PFSK-1 (cell line): ENCODE measurements at regions not wholly inside any gene's neighbourhood (a gene's known extent, or its start where the extent isn't known, plus 50 kb on each side); places are given as distances from the start of the nearest gene placed in this dataset.

Experiments used
- FOXP2 ChIP-seq: optimal IDR thresholded peaks from 2 replicates; pipeline ENCODE3; 2011; ENCODE audit warnings: borderline replicate concordance, control low read depth, inconsistent platforms; ENCODE audit not compliant: insufficient read depth; ENCODE audit errors: extremely low read length, extremely low read depth
- POLR2AphosphoS5 ChIP-seq: IDR thresholded peaks from 2 replicates; pipeline ENCODE4 v1.6.1; 2012; ENCODE audit warnings: low read depth, mild to moderate bottlenecking, control low read depth, low read length, moderate library complexity
- SIN3A ChIP-seq: IDR thresholded peaks from 2 replicates; pipeline ENCODE4 v1.6.1; 2012; ENCODE audit warnings: mild to moderate bottlenecking, low read length, moderate library complexity, borderline replicate concordance; ENCODE audit not compliant: insufficient read depth
- TAF1 ChIP-seq: IDR thresholded peaks from 2 replicates; pipeline ENCODE4 v1.6.1; 2012; ENCODE audit warnings: low read length, control low read depth, borderline replicate concordance; ENCODE audit not compliant: insufficient read depth
- TF ChIP-seq, protein P1 (sequence below), 2 experiments: IDR thresholded peaks; 2 replicates each; pipeline versions ENCODE4 v1.6.1 to v1.8.0; 2011 to 2012; ENCODE audit warnings: low read depth in 2 of 2, low read length in 2 of 2, control low read depth in 1 of 2, inconsistent platforms in 1 of 2, mild to moderate bottlenecking in 1 of 2, moderate library complexity in 1 of 2; ENCODE audit not compliant: insufficient read depth in 1 of 2

GRCh38 chr4:14072506-14072905 is 445.0 kb upstream of the BOD1L1 start:
- TF ChIP-seq SIN3A = no peak
- TF ChIP-seq FOXP2 = no peak
- no peak for TF ChIP-seq POLR2AphosphoS5

DNA sequence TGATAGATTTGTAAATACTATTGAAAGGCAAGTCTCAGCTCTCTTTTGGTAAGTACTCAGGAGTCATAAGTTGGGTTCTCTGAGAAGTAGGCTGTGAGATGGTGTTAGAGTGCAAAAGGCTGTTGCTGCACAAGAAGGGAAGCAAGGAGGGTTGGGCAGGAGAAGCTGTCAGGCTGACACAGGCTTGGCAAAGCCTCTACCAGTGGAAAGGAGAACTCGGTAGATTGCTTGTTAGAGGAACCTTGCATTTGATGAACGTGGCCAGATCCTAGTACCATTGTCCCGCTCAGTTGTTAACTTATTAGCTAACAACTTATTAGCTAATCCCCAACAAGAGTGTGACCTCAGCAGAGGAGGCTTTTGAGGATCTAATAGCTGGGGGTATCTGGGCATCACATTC is 449.3 kb upstream of the BOD1L1 start:
- TF ChIP-seq, protein P1, sequence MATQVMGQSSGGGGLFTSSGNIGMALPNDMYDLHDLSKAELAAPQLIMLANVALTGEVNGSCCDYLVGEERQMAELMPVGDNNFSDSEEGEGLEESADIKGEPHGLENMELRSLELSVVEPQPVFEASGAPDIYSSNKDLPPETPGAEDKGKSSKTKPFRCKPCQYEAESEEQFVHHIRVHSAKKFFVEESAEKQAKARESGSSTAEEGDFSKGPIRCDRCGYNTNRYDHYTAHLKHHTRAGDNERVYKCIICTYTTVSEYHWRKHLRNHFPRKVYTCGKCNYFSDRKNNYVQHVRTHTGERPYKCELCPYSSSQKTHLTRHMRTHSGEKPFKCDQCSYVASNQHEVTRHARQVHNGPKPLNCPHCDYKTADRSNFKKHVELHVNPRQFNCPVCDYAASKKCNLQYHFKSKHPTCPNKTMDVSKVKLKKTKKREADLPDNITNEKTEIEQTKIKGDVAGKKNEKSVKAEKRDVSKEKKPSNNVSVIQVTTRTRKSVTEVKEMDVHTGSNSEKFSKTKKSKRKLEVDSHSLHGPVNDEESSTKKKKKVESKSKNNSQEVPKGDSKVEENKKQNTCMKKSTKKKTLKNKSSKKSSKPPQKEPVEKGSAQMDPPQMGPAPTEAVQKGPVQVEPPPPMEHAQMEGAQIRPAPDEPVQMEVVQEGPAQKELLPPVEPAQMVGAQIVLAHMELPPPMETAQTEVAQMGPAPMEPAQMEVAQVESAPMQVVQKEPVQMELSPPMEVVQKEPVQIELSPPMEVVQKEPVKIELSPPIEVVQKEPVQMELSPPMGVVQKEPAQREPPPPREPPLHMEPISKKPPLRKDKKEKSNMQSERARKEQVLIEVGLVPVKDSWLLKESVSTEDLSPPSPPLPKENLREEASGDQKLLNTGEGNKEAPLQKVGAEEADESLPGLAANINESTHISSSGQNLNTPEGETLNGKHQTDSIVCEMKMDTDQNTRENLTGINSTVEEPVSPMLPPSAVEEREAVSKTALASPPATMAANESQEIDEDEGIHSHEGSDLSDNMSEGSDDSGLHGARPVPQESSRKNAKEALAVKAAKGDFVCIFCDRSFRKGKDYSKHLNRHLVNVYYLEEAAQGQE (IDR thresholded peaks at IDR 0.05; ENCODE audit: insufficient read depth in 1 of 2, low read depth in 2 of 2, low read length in 2 of 2) = no peak
- TF ChIP-seq SIN3A (no peak), POLR2AphosphoS5 (no peak), FOXP2 (no peak), TAF1 (no peak)

- TF ChIP-seq FOXP2 = no peak
- no peak for TF ChIP-seq SIN3A
- no peak for TF ChIP-seq POLR2AphosphoS5
- TF ChIP-seq, protein P1 (IDR thresholded peaks at IDR 0.05; ENCODE audit: insufficient read depth in 1 of 2, low read depth in 2 of 2, low read length in 2 of 2) = no peak
- TF ChIP-seq TAF1 = no peak
Measured at GRCh38 chr4:14078326-14078725, 450.8 kb upstream of the BOD1L1 start.

GRCh38 chr4:14079601-14080000 is 452.1 kb upstream of the BOD1L1 start:
- no peak for TF ChIP-seq TAF1

GRCh38 chr4:14083150-14083549 is 455.6 kb upstream of the BOD1L1 start:
- TF ChIP-seq, protein P1 (IDR thresholded peaks at IDR 0.05; ENCODE audit: insufficient read depth in 1 of 2, low read depth in 2 of 2, low read length in 2 of 2) = no peak
- no peak for TF ChIP-seq POLR2AphosphoS5
- no peak for TF ChIP-seq TAF1
- no peak for TF ChIP-seq FOXP2
- no peak for TF ChIP-seq SIN3A

GRCh38 chr4:14084598-14084997 is 457.1 kb upstream of the BOD1L1 start:
- TF ChIP-seq SIN3A = no peak
- TF ChIP-seq TAF1 = no peak
- TF ChIP-seq, protein P1 (IDR thresholded peaks at IDR 0.05; ENCODE audit: insufficient read depth in 1 of 2, low read depth in 2 of 2, low read length in 2 of 2) = no peak
- no peak for TF ChIP-seq POLR2AphosphoS5
- TF ChIP-seq FOXP2 = no peak
